DMS114 treated with DMSO at 0.1 percent for 48 hours (cell line): ENCODE measurements at regions not wholly inside any gene's neighbourhood (a gene's known extent, or its start where the extent isn't known, plus 50 kb on each side); places are given as distances from the start of the nearest gene placed in this dataset.
"Not testable (repeated sequence)": the region's sequence is repeated elsewhere in the genome, so short reads cannot be mapped to it uniquely, and the experiment has no call there.

ENCODE experiments used
- DNase-seq: peaks from one replicate; lab custom pipeline; 2025; ENCODE audit not compliant: unreplicated experiment; lab: John Stamatoyannopoulos, UW

DNA sequence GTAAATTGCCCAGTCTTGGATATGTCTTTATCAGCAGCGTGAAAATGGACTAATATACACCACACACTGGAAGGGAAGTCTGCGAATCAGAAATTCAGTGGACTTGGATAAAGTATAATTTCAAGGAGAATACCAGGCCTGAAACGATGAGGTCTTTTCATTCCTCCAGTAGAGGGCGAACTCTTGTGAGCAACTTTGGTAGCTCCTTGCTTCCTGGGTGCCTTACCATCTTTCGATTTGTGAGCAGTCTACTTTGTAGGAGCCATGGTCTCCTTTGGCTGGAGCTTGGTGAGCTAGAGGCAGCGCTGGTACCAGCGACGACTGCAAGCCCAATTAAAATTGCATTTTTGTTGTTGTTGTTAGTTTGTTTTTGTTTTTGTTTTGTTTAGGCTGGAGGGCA is 791.9 kb downstream of the FAT4 start:
- DNase-seq, result no peak

GRCh38 chr4:126109836-126110235 is 795.1 kb downstream of the FAT4 start:
- DNase-seq, result no peak

- no peak for DNase-seq
These were observed 798.3 kb downstream of the FAT4 start for GRCh38 chr4:126113058-126113457.

DNA sequence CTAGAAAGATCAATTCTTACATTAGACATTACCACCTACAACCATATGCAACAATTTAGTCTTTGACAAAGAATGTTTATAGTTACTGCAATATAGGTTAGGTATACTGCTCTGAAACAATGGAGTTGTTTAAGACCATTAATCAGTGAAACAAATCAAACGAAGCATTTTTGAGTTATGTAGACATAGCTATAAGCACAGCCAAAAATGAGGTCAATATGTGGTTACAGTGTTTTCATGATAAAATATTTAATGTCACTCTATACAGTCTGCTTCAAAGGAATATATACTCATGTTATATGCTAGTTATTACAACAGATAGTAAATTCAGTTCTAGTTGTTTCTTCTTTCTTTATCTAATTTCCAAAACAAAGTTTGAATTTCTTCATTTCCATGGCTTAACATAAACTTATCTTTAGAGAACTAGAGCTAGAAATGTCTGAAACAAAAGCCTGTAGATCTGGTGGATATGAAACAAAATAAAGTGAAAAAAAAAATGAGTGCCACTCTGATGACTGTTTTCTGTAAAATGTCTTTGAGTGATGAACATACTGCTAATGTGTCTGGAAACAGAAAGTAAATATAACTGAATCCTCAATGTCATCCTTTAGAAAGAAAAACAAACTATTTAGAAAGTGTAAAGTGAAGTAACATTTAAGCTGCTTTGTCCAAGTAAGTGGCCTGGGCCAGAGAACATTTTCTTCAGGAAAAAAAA is 809.0 kb downstream of the FAT4 start:
- no peak for DNase-seq

GRCh38 chr4:126124818-126125217 is 810.1 kb downstream of the FAT4 start:
- DNase-seq, result no peak

- no peak for DNase-seq
These were observed 815.5 kb downstream of the FAT4 start for GRCh38 chr4:126130215-126130614.

GRCh38 chr4:126136922-126137781 is 822.4 kb downstream of the FAT4 start:
- no peak for DNase-seq

DNA sequence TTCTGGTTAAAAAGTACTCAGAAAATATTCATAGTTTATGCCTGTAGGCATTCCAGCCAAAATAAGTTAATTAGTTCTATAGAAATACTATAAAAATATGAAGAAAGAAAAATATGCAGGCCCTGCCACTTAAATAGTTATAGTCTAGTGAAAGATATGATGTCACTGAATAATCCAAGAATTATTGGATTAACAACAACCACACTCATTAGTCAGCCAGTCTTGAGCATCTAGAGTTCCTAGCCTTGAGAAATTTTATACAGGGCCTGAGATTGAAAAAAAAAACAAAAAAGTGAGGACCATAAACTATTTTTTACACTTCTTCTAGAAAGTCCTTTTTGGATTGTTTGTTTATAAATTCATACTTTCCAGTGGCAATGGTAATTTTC is 823.0 kb downstream of the FAT4 start:
- no peak for DNase-seq

- no peak for DNase-seq
These were observed 829.9 kb downstream of the FAT4 start for GRCh38 chr4:126144543-126145237.

GRCh38 chr4:126168484-126168883 is 853.7 kb downstream of the FAT4 start:
- no peak for DNase-seq

DNA sequence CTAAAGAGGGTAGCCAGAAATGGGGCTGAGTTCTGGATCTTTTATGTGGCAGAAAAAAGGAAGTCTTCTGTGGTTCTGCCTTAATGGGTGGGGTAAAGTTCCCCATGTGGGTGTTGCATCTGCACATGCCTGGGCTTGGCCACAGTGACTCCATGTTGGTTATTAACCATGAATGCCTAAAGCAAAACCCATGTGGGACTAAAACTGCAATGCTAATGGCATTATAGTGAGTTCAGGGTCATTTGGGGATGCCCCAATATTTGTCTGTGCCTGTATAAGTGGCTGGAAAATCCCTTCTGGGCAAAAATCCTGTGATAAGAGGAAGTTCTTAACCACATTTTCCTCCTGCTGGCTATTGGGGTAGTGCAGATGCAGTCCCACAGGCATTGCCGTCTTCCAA is 857.4 kb downstream of the FAT4 start:
- no peak for DNase-seq

GRCh38 chr4:126174627-126175026 is 859.9 kb downstream of the FAT4 start:
- no peak for DNase-seq

- DNase-seq, result no peak
These were observed 865.9 kb downstream of the FAT4 start for GRCh38 chr4:126180642-126181041.

- DNase-seq, result no peak
These were observed 867.6 kb downstream of the FAT4 start for GRCh38 chr4:126182336-126182735.

DNA sequence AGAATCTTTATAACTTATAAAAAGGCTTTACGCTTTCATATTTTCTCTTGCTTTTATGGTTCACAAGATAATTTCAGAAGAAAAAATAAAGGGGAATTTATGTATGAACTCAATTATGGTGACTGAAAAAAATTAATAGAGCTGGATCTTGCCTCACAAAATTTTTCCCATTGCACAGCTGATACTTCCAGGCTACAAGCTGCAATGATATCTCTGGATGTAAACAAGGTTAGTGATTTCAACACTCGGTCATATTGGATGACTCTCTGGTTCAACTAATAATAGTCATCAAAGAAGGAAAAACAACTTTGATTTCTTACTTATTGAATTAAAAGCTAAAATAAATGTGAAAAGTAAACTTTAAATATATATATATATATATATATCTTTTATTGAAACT is 868.0 kb downstream of the FAT4 start:
- no peak for DNase-seq

DNA sequence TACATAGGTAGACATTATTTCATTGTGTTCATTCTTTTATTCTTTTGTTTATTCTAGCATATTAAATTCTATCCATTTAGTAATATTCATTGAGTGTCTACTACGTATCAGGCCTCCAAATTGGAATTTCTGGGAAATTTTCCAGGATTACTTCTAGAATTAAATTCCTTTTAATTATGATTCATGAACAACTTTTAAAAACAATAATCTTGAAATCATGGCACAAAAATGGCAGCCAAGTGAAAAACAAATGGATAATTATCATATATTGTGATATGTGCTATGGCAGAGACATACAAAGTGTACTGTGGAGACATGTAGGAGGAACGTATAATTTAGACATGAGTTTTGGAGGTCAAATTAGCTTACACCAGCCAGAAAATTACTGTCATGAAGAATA is 868.5 kb downstream of the FAT4 start:
- no peak for DNase-seq

DNA sequence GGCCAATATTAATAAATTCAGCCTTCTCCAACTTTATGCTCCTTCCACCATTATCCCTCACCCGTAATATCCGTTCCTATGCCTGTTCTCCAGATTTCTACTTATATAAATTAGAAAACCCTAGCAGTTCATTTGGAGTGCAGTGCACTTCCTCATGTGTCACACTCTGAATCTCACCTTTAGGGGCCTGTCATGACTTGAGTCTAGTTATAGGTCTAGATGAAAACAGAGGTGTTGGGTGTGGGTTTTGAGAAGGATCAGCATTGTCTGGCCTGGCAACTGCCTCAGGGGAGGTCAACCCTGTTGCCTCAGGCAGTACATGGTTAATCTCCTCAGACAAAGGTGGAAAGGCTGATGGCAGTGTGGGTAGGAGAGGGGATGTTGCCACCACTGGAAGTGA is 876.8 kb downstream of the FAT4 start:
- no peak for DNase-seq

GRCh38 chr4:126192506-126192905 is 877.8 kb downstream of the FAT4 start:
- no peak for DNase-seq

DNA sequence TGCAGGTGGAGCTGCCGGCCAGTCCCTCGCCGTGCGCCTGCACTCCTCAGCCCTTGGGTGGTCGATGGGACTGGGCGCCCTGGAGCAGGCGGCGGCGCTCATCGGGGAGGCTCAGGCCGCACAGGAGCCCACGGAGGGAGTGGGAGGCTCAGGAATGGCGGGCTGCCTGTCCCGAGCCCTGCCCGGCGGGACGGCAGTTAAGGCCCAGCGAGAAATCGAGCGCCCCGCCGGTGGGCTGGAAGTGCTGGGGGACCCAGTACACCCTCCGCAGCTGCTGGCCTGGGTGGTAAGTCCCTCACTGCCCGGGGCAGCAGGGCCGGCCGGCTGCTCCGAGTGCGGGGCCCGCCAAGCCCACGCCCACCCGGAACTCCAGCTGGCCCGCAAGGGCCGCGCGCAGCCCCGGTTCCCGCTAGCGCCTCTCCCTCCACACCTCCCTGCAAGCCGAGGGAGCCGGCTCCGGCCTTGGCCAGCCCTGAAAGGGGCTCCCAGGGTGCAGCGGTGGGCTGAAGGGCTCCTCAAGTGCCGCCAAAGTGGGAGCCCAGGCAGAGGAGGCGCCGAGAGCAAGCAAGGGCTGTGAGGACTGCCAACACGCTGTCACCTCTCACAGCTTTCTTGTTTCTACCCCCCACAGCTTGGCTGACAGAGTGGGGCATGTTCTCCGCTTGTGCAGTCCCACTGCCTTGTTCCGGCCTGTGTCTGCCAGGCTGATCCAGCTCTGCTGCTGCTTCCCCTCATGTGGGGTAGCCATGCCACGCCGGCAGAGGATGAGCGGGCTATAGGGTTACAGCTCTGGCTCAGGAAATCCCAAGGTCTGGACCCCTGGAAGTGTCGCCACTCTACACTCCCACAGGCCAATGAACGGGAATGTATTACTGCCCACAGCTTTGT is 886.7 kb downstream of the FAT4 start:
- not testable (repeated sequence) for DNase-seq

- no peak for DNase-seq
These were observed 887.5 kb downstream of the FAT4 start for GRCh38 chr4:126202226-126202625.

- no peak for DNase-seq
These were observed 893.2 kb downstream of the FAT4 start for GRCh38 chr4:126207910-126208309.
